ENCODE measurements at regions not wholly inside any gene's neighbourhood (a gene's known extent, or its start where the extent isn't known, plus 50 kb on each side); places are given as distances from the start of the nearest gene placed in this dataset.
A peak's percentile ranks its signal among the peaks of the same experiment; 100 is the strongest.
"Not testable (repeated sequence)": the region's sequence is repeated elsewhere in the genome, so short reads cannot be mapped to it uniquely, and the experiment has no call there.

- H2BK20ac ChIP-seq (ENCODE audit: low read depth, low read length, poor library complexity, severe bottlenecking), result no peak overlapping the region
- no peak overlapping the region for H3K18ac ChIP-seq (ENCODE audit: insufficient read length, low read depth, low read length)
- Mint-ChIP-seq H3K4me1 (0 out of 4 replicates have a peak, but pooled peaks cover 0 to 5% of the 10 kb centered on the region in 2 experiments), H3K27ac (no peak overlapping the region; a peak in 1 of 7 replicates), H3K9me3 (peaks cover 5 to 6% of the 10 kb centered on the region in 2 experiments; a peak in 4 of 5 replicates), H3K4me3 (no peak overlapping the region), H3K27me3 (ENCODE audit: low read depth) (no peaks in the 10 kb centered on the region; the same call in 1 of the 2 replicates), H3K36me3 (ENCODE audit: insufficient read depth in 1 of 3, low read depth in 3 of 3) (peaks cover 0 to 8% (median 3%) of the 10 kb centered on the region in 3 experiments; a peak in 3 of 7 replicates)
- H3K4ac ChIP-seq (ENCODE audit: low read depth, low read length), result no peak overlapping the region
- no peak overlapping the region for H2AFZ ChIP-seq (ENCODE audit: low read length)
- H2BK5ac ChIP-seq (ENCODE audit: insufficient read length, low read length), result no peak overlapping the region
- H4K8ac ChIP-seq (replicated peaks; ENCODE audit: insufficient read length, low read depth, low read length), result no peak overlapping the region
- no peak overlapping the region for H2BK15ac ChIP-seq (ENCODE audit: low read depth, low read length)
- no peak overlapping the region for H3K4me2 ChIP-seq (ENCODE audit: insufficient read depth, insufficient read length, low read length)
- no peak overlapping the region for H3K14ac ChIP-seq (ENCODE audit: insufficient read depth, low read length)
- no peak overlapping the region for H3K23ac ChIP-seq (ENCODE audit: insufficient read length, low read depth, low read length)
- no peak overlapping the region for H3K56ac ChIP-seq (ENCODE audit: insufficient read length, low read depth, low read length)
- H3T11ph ChIP-seq (ENCODE audit: low read length), result no peak overlapping the region
- no peaks in the 10 kb centered on the region for H3K23me2 ChIP-seq (ENCODE audit: insufficient read length, low read depth, low read length, poor library complexity, severe bottlenecking)
- H4K5ac ChIP-seq (ENCODE audit: insufficient read length, low read depth, low read length), result no peak overlapping the region
- no peak overlapping the region for H3K27ac ChIP-seq (ENCODE audit: insufficient read length, low read depth, low read length)
- H3K9ac ChIP-seq (ENCODE audit: extremely low read depth, insufficient read length, low read length), result no peak overlapping the region
- H3K9me3 ChIP-seq (ENCODE audit: control insufficient read depth, low read depth, low read length), result no peaks in the 10 kb centered on the region
- H3K27me3 ChIP-seq (ENCODE audit: insufficient read depth, low read length), result no peaks in the 10 kb centered on the region
- H3K4me1 ChIP-seq (ENCODE audit: insufficient read depth, low read length), result no peaks in the 10 kb centered on the region; the same call in 1 of the 2 replicates
- no peak overlapping the region for H2BK120ac ChIP-seq (ENCODE audit: low read depth, low read length, poor library complexity, severe bottlenecking)
- no peak overlapping the region for H4K91ac ChIP-seq (ENCODE audit: insufficient read length, low read depth, low read length)
- DNase-seq, result no peak
- TF ChIP-seq CTCF (conservative IDR thresholded peaks at IDR 0.05), result no peak
- no CpG with 5 or more reads among the region's 9 CpGs for WGBS (ENCODE audit: extremely low coverage, insufficient read length, low lambda C conversion rate)
- no peak overlapping the region for H2BK12ac ChIP-seq (ENCODE audit: insufficient read length, low read depth, low read length)
- no peaks in the 10 kb centered on the region for H3K79me1 ChIP-seq (ENCODE audit: insufficient read depth, low read depth, low read length, poor library complexity, severe bottlenecking)
- no peak overlapping the region for H2AK5ac ChIP-seq (ENCODE audit: insufficient read length, low read length)
- H4K20me1 ChIP-seq (ENCODE audit: control insufficient read depth, insufficient read depth, insufficient read length), result no peaks in the 10 kb centered on the region
- H3K79me2 ChIP-seq (ENCODE audit: insufficient read depth, low read length), result no peaks in the 10 kb centered on the region
Measured at GRCh38 chr7:96558093-96558492, 151.6 kb downstream of the SEM1 start.

DNA sequence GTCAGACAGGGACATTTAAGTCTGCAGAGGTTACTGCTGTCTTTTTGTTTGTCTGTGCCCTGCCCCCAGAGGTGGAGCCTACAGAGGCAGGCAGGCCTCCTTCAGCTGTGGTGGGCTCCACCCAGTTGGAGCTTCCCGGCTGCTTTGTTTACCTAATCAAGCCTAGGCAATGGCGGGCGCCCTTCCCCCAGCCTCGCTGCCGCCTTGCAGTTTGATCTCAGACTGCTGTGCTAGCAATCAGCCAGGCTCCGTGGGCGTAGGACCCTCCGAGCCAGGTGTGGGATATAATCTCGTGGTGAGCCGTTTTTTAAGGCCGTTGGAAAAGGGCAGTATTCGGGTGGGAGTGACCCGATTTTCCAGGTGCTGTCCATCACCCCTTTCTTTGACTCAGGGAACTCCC is 152.0 kb downstream of the SEM1 start:
- not testable (repeated sequence) for H3K9me3 Mint-ChIP-seq; H2AK5ac ChIP-seq (ENCODE audit: insufficient read length, low read length); H3K9me3 ChIP-seq (ENCODE audit: control insufficient read depth, low read depth, low read length); H2BK20ac ChIP-seq (ENCODE audit: low read depth, low read length, poor library complexity, severe bottlenecking); H3K23ac ChIP-seq (ENCODE audit: insufficient read length, low read depth, low read length); H3K18ac ChIP-seq (ENCODE audit: insufficient read length, low read depth, low read length); H3T11ph ChIP-seq (ENCODE audit: low read length); H2BK12ac ChIP-seq (ENCODE audit: insufficient read length, low read depth, low read length); H3K4me3 Mint-ChIP-seq; H4K5ac ChIP-seq (ENCODE audit: insufficient read length, low read depth, low read length); H3K14ac ChIP-seq (ENCODE audit: insufficient read depth, low read length); H4K20me1 ChIP-seq (ENCODE audit: control insufficient read depth, insufficient read depth, insufficient read length); H3K27ac Mint-ChIP-seq; H3K4me1 Mint-ChIP-seq; H2BK15ac ChIP-seq (ENCODE audit: low read depth, low read length); H3K9ac ChIP-seq (ENCODE audit: extremely low read depth, insufficient read length, low read length); H2AFZ ChIP-seq (ENCODE audit: low read length); H3K27ac ChIP-seq (ENCODE audit: insufficient read length, low read depth, low read length); H3K4ac ChIP-seq (ENCODE audit: low read depth, low read length); H3K23me2 ChIP-seq (ENCODE audit: insufficient read length, low read depth, low read length, poor library complexity, severe bottlenecking); H3K79me1 ChIP-seq (ENCODE audit: insufficient read depth, low read depth, low read length, poor library complexity, severe bottlenecking); H3K27me3 Mint-ChIP-seq (ENCODE audit: low read depth); H2BK120ac ChIP-seq (ENCODE audit: low read depth, low read length, poor library complexity, severe bottlenecking); H3K79me2 ChIP-seq (ENCODE audit: insufficient read depth, low read length); H3K56ac ChIP-seq (ENCODE audit: insufficient read length, low read depth, low read length); H3K4me1 ChIP-seq (ENCODE audit: insufficient read depth, low read length); H4K91ac ChIP-seq (ENCODE audit: insufficient read length, low read depth, low read length); H2BK5ac ChIP-seq (ENCODE audit: insufficient read length, low read length); H4K8ac ChIP-seq (replicated peaks; ENCODE audit: insufficient read length, low read depth, low read length); H3K27me3 ChIP-seq (ENCODE audit: insufficient read depth, low read length); H3K36me3 Mint-ChIP-seq (ENCODE audit: insufficient read depth in 1 of 3, low read depth in 3 of 3); H3K4me2 ChIP-seq (ENCODE audit: insufficient read depth, insufficient read length, low read length)
- peak; percentile 28 for DNase-seq
- no CpG with 5 or more reads among the region's 13 CpGs for WGBS (ENCODE audit: extremely low coverage, insufficient read length, low lambda C conversion rate)
